IPS-15b (cell line): ENCODE measurements at regions not wholly inside any gene's neighbourhood (a gene's known extent, or its start where the extent isn't known, plus 50 kb on each side); places are given as distances from the start of the nearest gene placed in this dataset.
"Not testable (repeated sequence)": the region's sequence is repeated elsewhere in the genome, so short reads cannot be mapped to it uniquely, and the experiment has no call there.

Experiments used
- H3K27me3 ChIP-seq: one replicate; pipeline ENCODE4 v1.6.1; 2013; ENCODE audit warnings: low read length; ENCODE audit not compliant: control insufficient read depth, insufficient read depth
- H3K36me3 ChIP-seq: one replicate; pipeline ENCODE4 v1.6.1; 2013; ENCODE audit warnings: low read length; ENCODE audit not compliant: control insufficient read depth, insufficient read depth
- H3K4me1 ChIP-seq: one replicate; pipeline ENCODE4 v1.6.1; 2013; ENCODE audit warnings: mild to moderate bottlenecking, low read length; ENCODE audit not compliant: control insufficient read depth, insufficient read depth
- H3K4me3 ChIP-seq: one replicate; pipeline ENCODE4 v1.5.1; 2013; ENCODE audit warnings: low read depth, low read length
- H3K9ac ChIP-seq: one replicate; pipeline ENCODE4 v1.6.1; 2013; ENCODE audit warnings: low read depth, mild to moderate bottlenecking, low read length
- H3K9me3 ChIP-seq: one replicate; pipeline ENCODE4 v1.6.1; 2013; ENCODE audit warnings: mild to moderate bottlenecking, low read length; ENCODE audit not compliant: control insufficient read depth, insufficient read depth

GRCh38 chr7:132028144-132028920 lies 471.9 kb upstream of the PODXL start:
- no peak overlapping the region for H3K4me3 ChIP-seq
- H3K36me3 ChIP-seq, result no peaks in the 10 kb centered on the region
- no peaks in the 10 kb centered on the region for H3K27me3 ChIP-seq
- H3K9me3 ChIP-seq, result no peaks in the 10 kb centered on the region
- H3K4me1 ChIP-seq, result no peaks in the 10 kb centered on the region
- H3K9ac ChIP-seq, result no peak overlapping the region

GRCh38 chr7:132024290-132024689 lies 467.9 kb upstream of the PODXL start:
- H3K4me3 ChIP-seq, result no peak overlapping the region
- H3K27me3 ChIP-seq, result no peaks in the 10 kb centered on the region
- no peaks in the 10 kb centered on the region for H3K36me3 ChIP-seq
- H3K9ac ChIP-seq, result no peak overlapping the region
- no peaks in the 10 kb centered on the region for H3K4me1 ChIP-seq
- no peaks in the 10 kb centered on the region for H3K9me3 ChIP-seq

DNA sequence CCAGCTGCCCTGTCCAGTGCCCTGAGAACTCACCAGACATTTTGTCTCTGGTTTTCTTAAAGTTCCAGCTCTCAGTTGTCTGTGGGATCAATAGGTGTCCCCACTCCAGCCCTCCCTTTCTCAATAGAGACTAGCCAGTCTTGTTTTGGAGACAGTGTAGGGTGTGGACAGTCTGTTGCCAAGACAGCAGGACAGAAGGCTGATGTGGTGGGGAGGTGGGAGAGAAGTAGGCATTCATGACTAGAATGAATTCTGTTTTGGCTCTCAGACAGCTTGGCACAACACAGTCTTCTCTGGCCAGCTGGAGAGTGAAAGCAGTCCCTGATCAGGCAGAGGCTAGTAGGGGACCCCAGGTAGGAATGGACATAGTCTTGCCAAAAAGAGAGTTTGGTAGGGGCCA lies 467.0 kb upstream of the PODXL start:
- Histone ChIP-seq H3K4me1 (no peaks in the 10 kb centered on the region), H3K27me3 (no peaks in the 10 kb centered on the region), H3K36me3 (no peaks in the 10 kb centered on the region), H3K9ac (no peak overlapping the region), H3K4me3 (no peak overlapping the region), H3K9me3 (no peaks in the 10 kb centered on the region)

DNA sequence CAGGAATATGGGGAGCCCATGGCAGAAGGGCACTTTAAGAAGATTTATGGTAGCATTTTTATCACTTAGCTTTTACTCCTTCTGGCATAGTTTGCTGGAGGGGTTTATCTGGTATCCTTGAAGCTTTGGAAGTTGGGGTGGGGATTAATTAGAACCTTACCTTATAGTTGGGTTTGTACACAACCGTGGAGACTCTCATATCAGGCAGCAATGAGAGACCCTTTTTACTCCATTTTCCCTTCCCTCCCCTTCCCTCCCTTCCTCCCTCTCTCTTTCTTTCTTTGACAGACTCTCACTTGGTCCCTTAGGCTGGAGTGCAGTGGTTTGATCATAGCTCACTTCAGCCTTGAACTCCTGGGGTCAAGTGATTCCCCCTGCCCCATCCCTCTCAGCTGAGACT lies 465.8 kb upstream of the PODXL start:
- no peaks in the 10 kb centered on the region for H3K4me1 ChIP-seq
- H3K9ac ChIP-seq, result no peak overlapping the region
- H3K4me3 ChIP-seq, result no peak overlapping the region
- no peaks in the 10 kb centered on the region for H3K27me3 ChIP-seq
- H3K36me3 ChIP-seq, result no peaks in the 10 kb centered on the region
- H3K9me3 ChIP-seq, result no peaks in the 10 kb centered on the region

GRCh38 chr7:132019703-132020102 lies 463.3 kb upstream of the PODXL start:
- Histone ChIP-seq H3K4me3 (no peak overlapping the region), H3K4me1 (no peaks in the 10 kb centered on the region), H3K36me3 (no peaks in the 10 kb centered on the region), H3K9ac (no peak overlapping the region), H3K9me3 (no peaks in the 10 kb centered on the region), H3K27me3 (no peaks in the 10 kb centered on the region)

- Histone ChIP-seq H3K9ac (no peak overlapping the region), H3K4me3 (no peak overlapping the region), H3K4me1 (no peaks in the 10 kb centered on the region), H3K9me3 (no peaks in the 10 kb centered on the region), H3K27me3 (no peaks in the 10 kb centered on the region), H3K36me3 (no peaks in the 10 kb centered on the region)
These were observed 453.4 kb upstream of the PODXL start for GRCh38 chr7:132009778-132010177.

DNA sequence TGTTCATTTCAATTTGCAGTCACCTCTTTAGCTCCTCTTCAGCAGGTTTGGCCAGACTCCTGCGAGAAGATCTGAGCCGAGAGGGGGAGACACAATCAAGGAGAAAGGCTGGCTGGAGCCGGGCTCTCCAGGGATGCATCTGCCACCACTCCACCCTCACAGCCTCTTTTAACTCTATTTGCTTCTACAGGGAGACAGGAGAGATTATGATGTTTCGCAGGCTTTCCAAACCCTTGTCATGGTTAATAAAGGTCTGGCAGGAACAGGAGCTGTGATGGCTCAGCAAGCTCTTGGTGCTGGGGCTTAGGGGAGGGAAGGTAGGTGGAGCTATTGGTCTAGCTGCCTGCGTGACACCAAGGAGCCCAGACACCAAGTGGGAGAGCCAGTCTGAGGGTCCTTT lies 448.1 kb upstream of the PODXL start:
- no peaks in the 10 kb centered on the region for H3K27me3 ChIP-seq
- H3K4me3 ChIP-seq, result no peak overlapping the region
- H3K9me3 ChIP-seq, result no peaks in the 10 kb centered on the region
- peaks cover 2% of the 10 kb centered on the region for H3K4me1 ChIP-seq
- no peak overlapping the region for H3K9ac ChIP-seq
- H3K36me3 ChIP-seq, result no peaks in the 10 kb centered on the region

DNA sequence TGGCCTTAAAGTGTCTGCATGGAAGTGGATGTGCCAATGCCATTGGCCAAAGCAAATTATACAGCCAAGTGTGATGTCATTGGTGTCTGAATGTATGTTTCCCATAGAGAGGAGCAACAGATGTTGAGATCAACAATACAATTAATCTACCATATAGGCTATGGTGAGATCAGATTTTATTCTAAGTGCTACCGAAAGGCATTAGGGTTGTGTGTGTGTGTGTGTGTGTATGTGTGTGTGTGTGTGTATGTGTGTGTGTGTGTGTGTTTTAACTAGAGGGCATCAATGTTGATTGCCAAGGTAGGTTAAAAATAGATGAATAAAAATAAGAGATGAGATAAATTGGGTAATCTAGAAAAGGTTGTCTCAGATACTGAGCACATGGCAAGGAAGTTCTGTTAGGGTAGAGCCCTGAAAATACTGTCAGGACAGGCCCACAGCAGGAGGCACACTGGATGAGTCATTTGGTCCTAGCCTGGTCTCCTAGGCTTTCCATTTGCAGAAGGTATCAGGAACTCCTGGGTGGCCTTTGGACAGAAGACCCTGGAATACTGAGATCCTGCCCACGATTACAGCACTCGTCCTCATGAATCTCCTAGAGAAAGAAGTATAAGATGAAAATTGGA lies 446.0 kb upstream of the PODXL start:
- peaks cover 2% of the 10 kb centered on the region for H3K4me1 ChIP-seq
- no peak overlapping the region for H3K4me3 ChIP-seq
- no peaks in the 10 kb centered on the region for H3K9me3 ChIP-seq
- no peak overlapping the region for H3K9ac ChIP-seq
- H3K36me3 ChIP-seq, result no peaks in the 10 kb centered on the region
- no peaks in the 10 kb centered on the region for H3K27me3 ChIP-seq

- Histone ChIP-seq H3K9me3 (no peaks in the 10 kb centered on the region), H3K4me1 (peaks cover 2% of the 10 kb centered on the region), H3K27me3 (no peaks in the 10 kb centered on the region), H3K36me3 (no peaks in the 10 kb centered on the region), H3K4me3 (no peak overlapping the region), H3K9ac (no peak overlapping the region)
These were observed 444.7 kb upstream of the PODXL start for GRCh38 chr7:132001146-132001545.

GRCh38 chr7:131999193-131999592 lies 442.8 kb upstream of the PODXL start:
- Histone ChIP-seq H3K9ac (no peak overlapping the region), H3K27me3 (no peaks in the 10 kb centered on the region), H3K4me1 (no peaks in the 10 kb centered on the region), H3K9me3 (no peaks in the 10 kb centered on the region), H3K36me3 (no peaks in the 10 kb centered on the region), H3K4me3 (no peak overlapping the region)

DNA sequence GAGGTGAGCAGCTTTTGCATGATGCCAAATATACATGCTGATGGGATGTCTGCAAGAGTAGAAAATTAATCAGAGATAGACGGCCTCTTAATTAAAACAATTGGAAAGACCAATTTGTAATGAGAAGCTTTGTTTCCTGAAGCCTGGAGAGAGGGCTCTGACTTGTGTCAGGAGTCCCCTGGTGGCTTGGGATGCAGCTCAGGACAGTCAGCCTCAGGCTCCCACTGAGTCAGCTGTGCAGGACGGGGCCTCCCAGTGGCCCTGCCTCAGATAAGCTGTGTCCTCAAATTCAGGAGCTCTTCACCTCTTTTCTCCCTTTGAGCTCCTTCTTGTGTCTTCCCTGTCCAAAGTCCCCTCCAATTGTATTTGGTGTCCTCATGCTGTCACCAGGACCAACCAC lies 438.9 kb upstream of the PODXL start:
- Histone ChIP-seq H3K36me3 (no peaks in the 10 kb centered on the region), H3K4me3 (no peak overlapping the region), H3K9me3 (no peaks in the 10 kb centered on the region), H3K4me1 (no peaks in the 10 kb centered on the region), H3K9ac (no peak overlapping the region), H3K27me3 (no peaks in the 10 kb centered on the region)

DNA sequence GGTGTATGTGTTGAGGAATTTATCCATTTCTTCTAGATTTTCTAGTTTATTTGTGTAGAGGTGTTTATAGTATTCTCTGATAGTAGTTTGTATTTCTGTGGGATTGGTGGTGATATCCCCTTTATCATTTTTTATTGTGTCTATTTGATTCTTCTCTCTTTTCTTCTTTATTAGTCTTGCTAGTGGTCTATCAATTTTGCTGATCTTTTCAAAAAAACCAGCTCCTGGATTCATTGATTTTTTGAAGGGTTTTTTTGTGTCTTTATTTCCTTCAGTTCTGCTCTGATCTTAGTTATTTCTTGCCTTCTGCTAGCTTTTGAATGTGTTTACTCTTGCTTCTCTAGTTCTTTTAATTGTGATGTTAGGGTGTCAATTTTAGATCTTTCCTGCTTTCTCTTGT lies 424.6 kb upstream of the PODXL start:
- not testable (repeated sequence) for H3K36me3 ChIP-seq, H3K9me3 ChIP-seq, H3K4me1 ChIP-seq, H3K9ac ChIP-seq, H3K27me3 ChIP-seq, H3K4me3 ChIP-seq
